ENCODE measurements at regions not wholly inside any gene's neighbourhood (a gene's known extent, or its start where the extent isn't known, plus 50 kb on each side); places are given as distances from the start of the nearest gene placed in this dataset.

DNA sequence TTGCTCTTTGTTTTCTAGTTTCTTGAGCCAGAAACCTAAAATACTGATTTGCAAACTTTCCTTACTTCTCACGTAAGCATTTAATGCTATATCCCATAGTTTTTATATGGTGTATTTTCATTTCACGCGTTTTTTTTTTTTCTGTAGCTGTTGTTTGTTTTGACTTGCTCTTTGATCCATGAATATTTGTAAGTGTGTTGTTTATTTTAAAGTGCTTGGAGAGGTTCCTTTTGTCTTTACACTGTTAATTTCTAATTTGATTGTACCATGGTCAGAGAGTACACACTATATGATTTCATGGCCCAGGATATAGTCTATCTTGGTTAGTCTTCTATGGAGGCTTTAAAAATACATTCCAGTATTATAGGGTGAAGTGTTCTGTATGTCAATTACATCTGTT is 84.8 kb upstream of the RNF217 start:
- Mint-ChIP-seq H3K27me3 (ENCODE audit: low read depth) (no peaks in the 10 kb centered on the region), H3K4me1 (peaks cover 9% of the 10 kb centered on the region), H3K9me3 (no peaks in the 10 kb centered on the region), H3K4me3 (no peak overlapping the region), H3K27ac (no peak overlapping the region), H3K36me3 (ENCODE audit: low read depth) (no peaks in the 10 kb centered on the region)
- TF ChIP-seq, protein P1, sequence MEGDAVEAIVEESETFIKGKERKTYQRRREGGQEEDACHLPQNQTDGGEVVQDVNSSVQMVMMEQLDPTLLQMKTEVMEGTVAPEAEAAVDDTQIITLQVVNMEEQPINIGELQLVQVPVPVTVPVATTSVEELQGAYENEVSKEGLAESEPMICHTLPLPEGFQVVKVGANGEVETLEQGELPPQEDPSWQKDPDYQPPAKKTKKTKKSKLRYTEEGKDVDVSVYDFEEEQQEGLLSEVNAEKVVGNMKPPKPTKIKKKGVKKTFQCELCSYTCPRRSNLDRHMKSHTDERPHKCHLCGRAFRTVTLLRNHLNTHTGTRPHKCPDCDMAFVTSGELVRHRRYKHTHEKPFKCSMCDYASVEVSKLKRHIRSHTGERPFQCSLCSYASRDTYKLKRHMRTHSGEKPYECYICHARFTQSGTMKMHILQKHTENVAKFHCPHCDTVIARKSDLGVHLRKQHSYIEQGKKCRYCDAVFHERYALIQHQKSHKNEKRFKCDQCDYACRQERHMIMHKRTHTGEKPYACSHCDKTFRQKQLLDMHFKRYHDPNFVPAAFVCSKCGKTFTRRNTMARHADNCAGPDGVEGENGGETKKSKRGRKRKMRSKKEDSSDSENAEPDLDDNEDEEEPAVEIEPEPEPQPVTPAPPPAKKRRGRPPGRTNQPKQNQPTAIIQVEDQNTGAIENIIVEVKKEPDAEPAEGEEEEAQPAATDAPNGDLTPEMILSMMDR (IDR thresholded peaks at IDR 0.05; ENCODE audit: unreplicated experiment in 3 of 3): no peak

DNA sequence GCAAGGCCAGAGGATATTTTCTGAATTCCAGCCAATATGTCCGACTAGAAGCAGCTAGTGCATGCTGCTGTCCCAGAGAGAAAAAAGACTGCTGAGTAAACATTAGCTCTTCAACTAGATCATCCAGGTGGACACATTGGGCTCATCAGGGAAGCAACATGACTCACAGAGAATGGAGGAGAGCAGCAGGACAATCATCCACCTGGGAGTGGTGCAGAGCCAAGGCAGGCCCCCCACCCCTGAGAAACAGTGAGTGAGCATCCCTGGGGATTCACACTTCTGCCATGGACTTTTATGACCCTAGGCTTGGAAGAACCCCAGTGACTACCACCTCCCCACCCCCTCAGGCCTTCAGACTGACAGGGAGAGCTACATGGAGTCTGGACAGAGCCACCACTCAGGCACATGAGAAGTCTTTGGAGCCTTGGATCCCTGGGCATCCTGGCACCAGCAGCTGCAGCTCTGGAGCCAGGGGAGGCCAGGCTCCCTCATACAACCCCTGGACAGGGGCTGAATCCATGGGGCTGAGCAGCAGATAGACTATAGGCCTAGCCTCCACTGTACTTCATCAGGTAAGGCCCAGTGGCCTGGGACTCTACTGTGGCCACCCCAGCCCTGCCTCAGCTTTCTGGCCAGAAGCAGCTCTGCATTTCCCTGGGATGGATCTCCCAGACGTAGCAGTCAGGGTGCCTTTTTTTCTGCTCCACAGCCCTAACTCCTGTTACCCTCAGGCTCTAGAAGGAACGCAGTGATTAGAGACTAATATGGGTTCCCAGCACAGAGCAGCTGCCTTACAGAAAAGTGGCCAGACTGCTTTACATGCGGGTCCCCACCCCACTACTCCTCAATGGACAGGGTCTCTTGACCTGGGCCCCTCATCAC is 82.9 kb upstream of the RNF217 start:
- H3K4me3 Mint-ChIP-seq: no peak overlapping the region
- no peaks in the 10 kb centered on the region for H3K27me3 Mint-ChIP-seq (ENCODE audit: low read depth)

DNA sequence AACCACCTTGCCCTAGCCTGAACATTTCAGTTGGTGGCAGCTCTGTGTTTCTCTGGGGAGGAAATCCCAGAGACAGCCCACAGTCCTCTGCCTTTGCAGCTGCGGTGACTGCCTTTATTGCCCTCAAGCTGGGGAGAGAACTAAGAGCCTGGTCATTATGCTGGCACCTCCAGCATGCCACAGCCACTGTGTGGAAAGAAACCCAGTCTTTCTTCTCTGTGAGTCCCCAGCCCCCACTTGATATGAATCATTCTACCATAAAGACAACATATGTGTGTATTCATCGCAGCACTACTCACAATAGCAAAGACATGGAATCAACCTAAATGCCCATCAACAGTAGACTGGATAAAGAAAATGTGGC is 82.3 kb upstream of the RNF217 start:
- TF ChIP-seq, protein P1 (IDR thresholded peaks at IDR 0.05; ENCODE audit: unreplicated experiment in 3 of 3): no peak
- H3K4me3 Mint-ChIP-seq: no peak overlapping the region
- H3K27me3 Mint-ChIP-seq (ENCODE audit: low read depth): no peaks in the 10 kb centered on the region
- no peaks in the 10 kb centered on the region for H3K36me3 Mint-ChIP-seq (ENCODE audit: low read depth)
- no peak overlapping the region for H3K27ac Mint-ChIP-seq
- H3K4me1 Mint-ChIP-seq: peaks cover 17% of the 10 kb centered on the region
- H3K9me3 Mint-ChIP-seq: no peaks in the 10 kb centered on the region

More for the DNA sequence above, 82.9 kb upstream of the RNF217 start:
- TF ChIP-seq, protein P1 (IDR thresholded peaks at IDR 0.05; ENCODE audit: unreplicated experiment in 3 of 3): no peak
- H3K27ac Mint-ChIP-seq: no peak overlapping the region
- no peaks in the 10 kb centered on the region for H3K9me3 Mint-ChIP-seq
- peaks cover 17% of the 10 kb centered on the region for H3K4me1 Mint-ChIP-seq
- no peaks in the 10 kb centered on the region for H3K36me3 Mint-ChIP-seq (ENCODE audit: low read depth)

DNA sequence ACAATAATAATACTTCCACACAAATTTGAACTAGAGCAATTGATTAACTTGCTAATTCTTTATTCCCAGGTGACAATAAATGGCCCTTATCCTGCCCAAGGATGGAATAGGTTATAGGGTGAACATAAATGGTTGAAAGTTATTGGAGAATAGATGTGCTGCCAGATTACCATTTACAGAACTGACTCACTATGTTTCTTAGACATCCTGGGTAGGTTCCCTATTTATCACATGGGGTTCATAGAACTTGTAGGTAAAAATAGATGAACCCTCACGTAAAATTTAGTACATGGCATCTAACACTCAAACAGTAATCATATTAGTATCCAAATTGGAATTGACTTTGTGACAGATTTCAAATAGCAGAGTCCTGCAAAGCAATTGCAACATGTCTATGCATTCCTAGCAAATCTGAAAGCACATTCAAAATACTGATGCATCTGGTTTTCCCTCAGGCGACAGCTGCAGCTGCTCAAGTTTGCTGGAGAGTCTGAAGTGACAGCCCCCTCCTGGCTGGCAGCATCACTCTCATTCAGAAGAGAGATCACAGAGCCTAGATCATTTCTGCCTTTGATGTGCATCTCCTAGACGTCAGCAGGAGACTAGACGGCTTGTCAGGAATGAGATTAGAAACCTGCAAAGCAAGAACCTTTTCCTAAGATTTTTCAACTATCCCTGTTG is 80.2 kb upstream of the RNF217 start:
- Mint-ChIP-seq H3K4me1 (peaks cover 17% of the 10 kb centered on the region), H3K4me3 (no peak overlapping the region), H3K36me3 (ENCODE audit: low read depth) (no peaks in the 10 kb centered on the region), H3K27ac (peak overlapping the region; percentile 11 to 73 (median 61)), H3K9me3 (no peaks in the 10 kb centered on the region), H3K27me3 (ENCODE audit: low read depth) (no peaks in the 10 kb centered on the region)
- TF ChIP-seq, protein P1 (IDR thresholded peaks at IDR 0.05; ENCODE audit: unreplicated experiment in 3 of 3): no peak

DNA sequence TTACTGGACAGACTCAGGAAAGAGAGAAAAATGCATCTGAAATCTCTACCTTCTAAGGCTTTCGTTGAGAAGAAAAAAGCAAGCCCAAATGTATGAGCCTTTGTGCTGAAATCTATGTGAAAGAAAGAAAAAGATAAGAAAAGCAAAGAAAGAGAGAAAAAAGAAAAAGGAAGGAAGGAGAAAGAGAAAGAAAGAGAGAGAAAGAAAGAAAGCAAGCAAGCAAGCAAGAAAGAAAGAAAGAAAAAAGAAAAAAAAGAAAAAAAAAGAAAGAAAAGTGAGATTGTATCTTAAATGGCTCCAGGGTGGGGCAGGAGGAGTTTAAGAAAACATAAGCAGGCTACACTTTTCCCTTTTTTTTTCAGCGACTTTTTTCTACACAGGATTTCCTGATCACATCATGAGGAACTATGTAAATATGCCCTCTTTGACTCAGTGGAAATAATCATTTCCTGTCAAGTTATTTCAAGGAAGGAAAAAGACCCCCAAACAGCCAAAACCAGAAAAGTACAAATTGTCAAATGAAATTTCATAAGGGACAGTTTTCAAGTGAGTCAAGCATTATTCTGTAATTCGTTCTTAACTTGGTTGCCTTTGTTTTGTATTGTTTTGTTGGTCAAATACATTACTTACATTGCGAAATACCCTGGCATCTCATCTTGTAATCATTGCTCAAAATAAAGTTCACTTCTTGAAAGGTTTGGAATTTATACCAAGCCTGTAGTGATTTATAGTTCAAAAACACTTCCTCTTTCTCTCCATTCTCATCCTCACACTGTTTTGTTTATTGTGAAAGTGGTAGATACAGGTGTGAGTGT is 79.5 kb upstream of the RNF217 start:
- Mint-ChIP-seq H3K4me1 (peaks cover 17% of the 10 kb centered on the region), H3K27me3 (ENCODE audit: low read depth) (no peaks in the 10 kb centered on the region), H3K36me3 (ENCODE audit: low read depth) (no peaks in the 10 kb centered on the region), H3K4me3 (no peak overlapping the region), H3K9me3 (no peaks in the 10 kb centered on the region), H3K27ac (peak overlapping the region; percentile 11 to 73 (median 61))
- TF ChIP-seq, protein P1 (IDR thresholded peaks at IDR 0.05; ENCODE audit: unreplicated experiment in 3 of 3): no peak
